Neural cell (in vitro differentiated cells): ENCODE measurements at regions not wholly inside any gene's neighbourhood (a gene's known extent, or its start where the extent isn't known, plus 50 kb on each side); places are given as distances from the start of the nearest gene placed in this dataset.
A peak's percentile ranks its signal among the peaks of the same experiment; 100 is the strongest.

ENCODE experiments used
- H2AFZ ChIP-seq: fragments of 200-600, 300-800 bp; sonication (generic), shearing (Covaris generic); 2 replicates; pipeline ENCODE4 v1.6.0; 2014; ENCODE audit warnings: low read depth, mild to moderate bottlenecking, antibody characterized with exemption, low read length, moderate library complexity
- H3F3A ChIP-seq: fragments of 200-600 bp; shearing (Covaris generic); 2 replicates; pipeline ENCODE4 v1.6.1; 2016; ENCODE audit warnings: mild to moderate bottlenecking, moderate library complexity, mixed read lengths, antibody characterized with exemption, low read length; ENCODE audit not compliant: insufficient read depth, poor library complexity, severe bottlenecking
- H3K27ac ChIP-seq: fragments of 200-600, 300-800 bp; sonication (generic), shearing (Covaris generic); 2 replicates; pipeline ENCODE4 v1.5.1; 2014; ENCODE audit warnings: mild to moderate bottlenecking, low read length, moderate library complexity
- H3K27me3 ChIP-seq: fragments of 300-800, 200-600 bp; sonication (generic), shearing (Covaris generic); 2 replicates; pipeline ENCODE4 v1.6.0; 2014; ENCODE audit warnings: mild to moderate bottlenecking, low read depth, low read length, moderate library complexity; ENCODE audit not compliant: insufficient read depth
- H3K36me3 ChIP-seq: fragments of 300-800, 200-600 bp; sonication (generic), shearing (Covaris generic); 2 replicates; pipeline ENCODE4 v1.5.1; 2014; ENCODE audit warnings: mild to moderate bottlenecking, antibody characterized with exemption, low read length, moderate library complexity; ENCODE audit not compliant: insufficient read depth
- H3K4me2 ChIP-seq: fragments of 300-800, 200-600 bp; sonication (generic), shearing (Covaris generic); 2 replicates; pipeline ENCODE4 v1.6.0; 2014; ENCODE audit warnings: mild to moderate bottlenecking, low read length
- H3K4me3 ChIP-seq: fragments of 300-800, 200-600 bp; sonication (generic), shearing (Covaris generic); 2 replicates; pipeline ENCODE4 v1.5.1; 2014; ENCODE audit warnings: mild to moderate bottlenecking, low read length, moderate library complexity
- H3K79me2 ChIP-seq: fragments of 200-600 bp; shearing (Covaris generic); replicated peaks from 2 replicates; pipeline ENCODE4 v1.6.0; 2014; ENCODE audit warnings: mild to moderate bottlenecking, low read length, moderate library complexity; ENCODE audit not compliant: insufficient read depth
- H3K9ac ChIP-seq: fragments of 300-800, 200-600 bp; sonication (generic), shearing (Covaris generic); 2 replicates; pipeline ENCODE4 v1.6.1; 2016; ENCODE audit warnings: mild to moderate bottlenecking, low read length, mixed read lengths
- H3K9me2 ChIP-seq: fragments of 200-600 bp; shearing (Covaris generic); 2 replicates; pipeline ENCODE4 v1.6.1; 2016; ENCODE audit warnings: mild to moderate bottlenecking, low read length, mixed read lengths; ENCODE audit not compliant: insufficient read depth
- H3K9me3 ChIP-seq: fragments of 200-600, 300-800 bp; sonication (generic), shearing (Covaris generic); 2 replicates; pipeline ENCODE4 v1.6.1; 2016; ENCODE audit warnings: mild to moderate bottlenecking, mixed run types, low read length, moderate library complexity, mixed read lengths
- H4K20me1 ChIP-seq: fragments of 200-600 bp; shearing (Covaris generic); 2 replicates; pipeline ENCODE4 v1.6.1; 2016; ENCODE audit warnings: mild to moderate bottlenecking, mixed run types; ENCODE audit not compliant: insufficient read depth
- EP300 ChIP-seq: fragments of 450-650 bp; conservative IDR thresholded peaks from 2 replicates; pipeline ENCODE4 v1.6.1; 2014; ENCODE audit warnings: antibody characterized with exemption, mild to moderate bottlenecking, moderate library complexity; ENCODE audit not compliant: poor library complexity, severe bottlenecking
- EZH2 ChIP-seq: fragments of 200-600, 300-800 bp; shearing (Covaris generic), sonication (generic); IDR thresholded peaks from 2 replicates; pipeline ENCODE4 v1.6.1; 2014; ENCODE audit warnings: antibody characterized with exemption, low read length, borderline replicate concordance, mild to moderate bottlenecking; ENCODE audit not compliant: insufficient read depth, poor library complexity, severe bottlenecking
- MXI1 ChIP-seq: fragments of 450-650 bp; conservative IDR thresholded peaks from 2 replicates; pipeline ENCODE4 v1.6.1; 2014; ENCODE audit warnings: antibody characterized with exemption, mild to moderate bottlenecking; ENCODE audit not compliant: poor library complexity, severe bottlenecking
- POLR2AphosphoS5 ChIP-seq: IDR thresholded peaks from 2 replicates; pipeline ENCODE4 v1.6.1; 2012
- RAD21 ChIP-seq: fragments of 450-650 bp; conservative IDR thresholded peaks from 2 replicates; pipeline ENCODE4 v1.6.1; 2014; ENCODE audit warnings: antibody characterized with exemption, mild to moderate bottlenecking, moderate library complexity
- SMC3 ChIP-seq: fragments of 450-650 bp; conservative IDR thresholded peaks from 2 replicates; pipeline ENCODE4 v1.6.1; 2014; ENCODE audit warnings: antibody characterized with exemption, mild to moderate bottlenecking, moderate library complexity; ENCODE audit not compliant: poor library complexity
- TAF1 ChIP-seq: IDR thresholded peaks from 2 replicates; pipeline ENCODE4 v1.6.1; 2012; ENCODE audit warnings: low read depth
- TF ChIP-seq, protein P1 (sequence below): fragments of 450-650 bp; IDR thresholded peaks from 2 replicates; pipeline ENCODE4 v1.5.1; 2014; ENCODE audit warnings: antibody characterized with exemption, mild to moderate bottlenecking, moderate library complexity; ENCODE audit not compliant: poor library complexity, severe bottlenecking
- TF ChIP-seq, protein P2 (sequence below): IDR thresholded peaks from 2 replicates; pipeline ENCODE4 v1.6.1; 2012; ENCODE audit warnings: borderline replicate concordance

DNA sequence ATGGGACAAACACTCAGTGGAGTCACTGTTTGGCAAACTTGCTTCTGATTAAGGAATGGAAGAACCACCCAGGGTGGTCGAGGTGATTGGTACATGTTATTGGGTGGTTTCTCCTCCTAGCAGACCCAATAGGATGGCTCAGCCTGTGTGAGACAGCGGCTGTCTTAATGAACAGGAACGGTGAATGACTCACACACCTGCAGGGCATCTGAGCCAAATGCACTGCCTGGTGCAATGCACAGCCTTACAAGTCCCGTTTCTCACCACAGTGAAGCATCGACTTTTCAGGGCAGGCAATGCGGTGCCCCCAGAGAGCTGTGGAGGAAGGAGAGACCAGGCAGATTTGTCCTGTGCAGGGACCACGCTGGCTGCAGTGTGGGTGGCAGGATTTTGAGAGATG is 238.5 kb downstream of the FGF9 start:
- Histone ChIP-seq H3K27me3 (no peaks in the 10 kb centered on the region), H3K9me3 (no peaks in the 10 kb centered on the region)

DNA sequence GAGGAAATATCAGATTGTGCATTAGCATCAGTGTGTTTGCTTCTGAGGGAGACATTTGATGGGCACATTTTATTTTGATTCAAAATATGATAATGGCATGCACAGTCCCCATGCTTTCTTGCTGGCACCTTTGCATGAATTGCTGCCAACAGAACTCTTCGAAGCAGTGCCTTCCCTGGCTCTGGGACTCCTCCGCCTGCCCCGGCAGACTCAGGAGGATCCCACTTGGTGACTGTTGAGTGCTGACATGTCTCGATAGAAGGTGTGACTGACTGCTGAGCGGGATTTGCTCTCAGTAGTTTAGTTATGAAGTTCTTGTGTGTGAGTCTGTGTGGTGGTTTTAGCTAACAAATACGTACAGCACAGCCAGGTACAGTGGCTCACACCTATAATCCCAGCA is 239.7 kb downstream of the FGF9 start:
- H3K9me3 ChIP-seq: no peaks in the 10 kb centered on the region
- no peaks in the 10 kb centered on the region for H3K9me2 ChIP-seq
- H3K79me2 ChIP-seq: no peaks in the 10 kb centered on the region
- H3F3A ChIP-seq: no peaks in the 10 kb centered on the region
- no peak overlapping the region for H3K4me2 ChIP-seq
- H3K27me3 ChIP-seq: no peaks in the 10 kb centered on the region
- no peak overlapping the region for H3K9ac ChIP-seq
- no peaks in the 10 kb centered on the region for H4K20me1 ChIP-seq
- H2AFZ ChIP-seq: no peak overlapping the region
- H3K27ac ChIP-seq: no peak overlapping the region
- no peak overlapping the region for H3K4me3 ChIP-seq
- TF ChIP-seq, protein P1, sequence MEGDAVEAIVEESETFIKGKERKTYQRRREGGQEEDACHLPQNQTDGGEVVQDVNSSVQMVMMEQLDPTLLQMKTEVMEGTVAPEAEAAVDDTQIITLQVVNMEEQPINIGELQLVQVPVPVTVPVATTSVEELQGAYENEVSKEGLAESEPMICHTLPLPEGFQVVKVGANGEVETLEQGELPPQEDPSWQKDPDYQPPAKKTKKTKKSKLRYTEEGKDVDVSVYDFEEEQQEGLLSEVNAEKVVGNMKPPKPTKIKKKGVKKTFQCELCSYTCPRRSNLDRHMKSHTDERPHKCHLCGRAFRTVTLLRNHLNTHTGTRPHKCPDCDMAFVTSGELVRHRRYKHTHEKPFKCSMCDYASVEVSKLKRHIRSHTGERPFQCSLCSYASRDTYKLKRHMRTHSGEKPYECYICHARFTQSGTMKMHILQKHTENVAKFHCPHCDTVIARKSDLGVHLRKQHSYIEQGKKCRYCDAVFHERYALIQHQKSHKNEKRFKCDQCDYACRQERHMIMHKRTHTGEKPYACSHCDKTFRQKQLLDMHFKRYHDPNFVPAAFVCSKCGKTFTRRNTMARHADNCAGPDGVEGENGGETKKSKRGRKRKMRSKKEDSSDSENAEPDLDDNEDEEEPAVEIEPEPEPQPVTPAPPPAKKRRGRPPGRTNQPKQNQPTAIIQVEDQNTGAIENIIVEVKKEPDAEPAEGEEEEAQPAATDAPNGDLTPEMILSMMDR: no peak
- H3K36me3 ChIP-seq: no peaks in the 10 kb centered on the region

More for the DNA sequence above, 238.5 kb downstream of the FGF9 start:
- Histone ChIP-seq H3K9ac (no peak overlapping the region), H3K9me2 (no peaks in the 10 kb centered on the region), H3K4me2 (no peak overlapping the region), H3K36me3 (no peaks in the 10 kb centered on the region), H3K4me3 (no peak overlapping the region), H3K27ac (no peak overlapping the region), H3K79me2 (no peaks in the 10 kb centered on the region), H4K20me1 (no peaks in the 10 kb centered on the region), H3F3A (no peaks in the 10 kb centered on the region), H2AFZ (no peak overlapping the region)
- TF ChIP-seq MXI1 (no peak), EP300 (no peak)

DNA sequence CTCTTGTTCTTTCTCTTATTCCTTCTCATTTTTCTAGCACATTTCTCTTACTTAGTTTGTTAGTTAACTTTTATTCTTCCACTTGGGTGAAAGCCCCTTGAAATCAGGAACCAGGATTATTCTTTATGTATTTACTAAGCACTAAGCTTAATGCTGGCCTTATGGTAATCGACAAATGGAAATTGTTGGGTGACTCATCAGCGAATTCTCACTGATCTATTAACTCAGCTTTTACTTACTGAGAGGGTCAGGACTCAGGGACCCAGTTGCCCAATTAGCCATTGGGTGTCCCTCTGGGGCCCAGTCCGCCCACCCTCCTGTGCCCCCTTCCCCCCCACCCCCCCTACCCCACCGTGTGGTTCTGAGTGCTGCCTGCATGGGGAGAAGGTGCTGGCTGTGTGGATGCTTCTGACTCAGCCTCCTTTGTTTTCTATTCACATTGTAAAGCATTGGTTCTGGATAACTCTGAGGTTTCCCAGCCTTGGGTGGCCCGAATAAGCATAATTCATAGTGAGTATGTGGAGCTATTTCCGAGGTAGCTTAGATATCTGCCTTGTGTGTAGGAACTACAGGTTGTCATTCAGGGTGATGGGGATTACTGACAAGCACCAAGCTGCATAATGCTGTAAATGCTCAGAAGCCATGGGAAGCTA is 240.9 kb downstream of the FGF9 start:
- H3K4me2 ChIP-seq: no peak overlapping the region
- H3K9me3 ChIP-seq: no peaks in the 10 kb centered on the region
- TF ChIP-seq MXI1: no peak
- TF ChIP-seq EZH2: no peak
- TF ChIP-seq EP300: peak; percentile 37
- no peaks in the 10 kb centered on the region for H3K36me3 ChIP-seq
- no peak overlapping the region for H3K9ac ChIP-seq
- no peak overlapping the region for H2AFZ ChIP-seq
- H3K4me3 ChIP-seq: no peak overlapping the region
- no peaks in the 10 kb centered on the region for H3F3A ChIP-seq
- H3K27ac ChIP-seq: no peak overlapping the region
- no peaks in the 10 kb centered on the region for H3K9me2 ChIP-seq
- no peaks in the 10 kb centered on the region for H3K27me3 ChIP-seq
- no peaks in the 10 kb centered on the region for H4K20me1 ChIP-seq
- no peaks in the 10 kb centered on the region for H3K79me2 ChIP-seq

DNA sequence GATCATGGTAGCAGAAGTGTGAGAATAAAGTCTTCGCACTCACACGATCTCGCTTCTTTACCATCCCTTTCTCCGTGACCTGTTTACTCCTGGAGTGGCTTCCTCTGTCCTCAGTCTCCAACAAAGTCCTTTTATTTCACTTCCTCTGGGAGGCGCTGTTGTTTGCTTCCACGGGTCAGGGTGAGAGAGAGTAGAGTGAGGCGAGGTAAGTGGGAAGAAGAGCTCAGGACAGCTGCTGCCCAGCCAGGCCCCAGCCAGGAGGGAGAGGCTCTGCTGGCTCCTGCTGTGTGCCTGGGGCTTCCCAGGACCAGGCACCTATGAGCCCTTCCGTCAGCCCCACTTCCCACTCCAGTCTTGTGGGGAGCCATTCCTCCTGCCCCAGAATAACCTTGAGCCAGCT is 242.1 kb downstream of the FGF9 start:
- Histone ChIP-seq H3K79me2 (no peaks in the 10 kb centered on the region), H3K27ac (no peak overlapping the region), H3K4me3 (no peak overlapping the region), H3F3A (no peaks in the 10 kb centered on the region), H2AFZ (no peak overlapping the region), H3K27me3 (no peaks in the 10 kb centered on the region), H4K20me1 (no peaks in the 10 kb centered on the region), H3K4me2 (no peak overlapping the region), H3K9me3 (no peaks in the 10 kb centered on the region), H3K9ac (no peak overlapping the region), H3K9me2 (no peaks in the 10 kb centered on the region), H3K36me3 (no peaks in the 10 kb centered on the region)
- TF ChIP-seq MXI1 (no peak), POLR2AphosphoS5 (no peak), SMC3 (no peak), RAD21 (no peak), EP300 (no peak), TAF1 (no peak), EZH2 (no peak)
- TF ChIP-seq, protein P1: no peak
- TF ChIP-seq, protein P2, sequence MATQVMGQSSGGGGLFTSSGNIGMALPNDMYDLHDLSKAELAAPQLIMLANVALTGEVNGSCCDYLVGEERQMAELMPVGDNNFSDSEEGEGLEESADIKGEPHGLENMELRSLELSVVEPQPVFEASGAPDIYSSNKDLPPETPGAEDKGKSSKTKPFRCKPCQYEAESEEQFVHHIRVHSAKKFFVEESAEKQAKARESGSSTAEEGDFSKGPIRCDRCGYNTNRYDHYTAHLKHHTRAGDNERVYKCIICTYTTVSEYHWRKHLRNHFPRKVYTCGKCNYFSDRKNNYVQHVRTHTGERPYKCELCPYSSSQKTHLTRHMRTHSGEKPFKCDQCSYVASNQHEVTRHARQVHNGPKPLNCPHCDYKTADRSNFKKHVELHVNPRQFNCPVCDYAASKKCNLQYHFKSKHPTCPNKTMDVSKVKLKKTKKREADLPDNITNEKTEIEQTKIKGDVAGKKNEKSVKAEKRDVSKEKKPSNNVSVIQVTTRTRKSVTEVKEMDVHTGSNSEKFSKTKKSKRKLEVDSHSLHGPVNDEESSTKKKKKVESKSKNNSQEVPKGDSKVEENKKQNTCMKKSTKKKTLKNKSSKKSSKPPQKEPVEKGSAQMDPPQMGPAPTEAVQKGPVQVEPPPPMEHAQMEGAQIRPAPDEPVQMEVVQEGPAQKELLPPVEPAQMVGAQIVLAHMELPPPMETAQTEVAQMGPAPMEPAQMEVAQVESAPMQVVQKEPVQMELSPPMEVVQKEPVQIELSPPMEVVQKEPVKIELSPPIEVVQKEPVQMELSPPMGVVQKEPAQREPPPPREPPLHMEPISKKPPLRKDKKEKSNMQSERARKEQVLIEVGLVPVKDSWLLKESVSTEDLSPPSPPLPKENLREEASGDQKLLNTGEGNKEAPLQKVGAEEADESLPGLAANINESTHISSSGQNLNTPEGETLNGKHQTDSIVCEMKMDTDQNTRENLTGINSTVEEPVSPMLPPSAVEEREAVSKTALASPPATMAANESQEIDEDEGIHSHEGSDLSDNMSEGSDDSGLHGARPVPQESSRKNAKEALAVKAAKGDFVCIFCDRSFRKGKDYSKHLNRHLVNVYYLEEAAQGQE: no peak
